GM12891 (cell line): ENCODE measurements at regions not wholly inside any gene's neighbourhood (a gene's known extent, or its start where the extent isn't known, plus 50 kb on each side); places are given as distances from the start of the nearest gene placed in this dataset.

ENCODE experiments used
- DNase-seq: peaks from one replicate; pipeline ENCODE4 v3.0.0; 2011; ENCODE audit warnings: low spot score; ENCODE audit not compliant: insufficient read length
- FAIRE-seq: peaks from 2 replicates; lab custom pipeline; 2011; peaks lifted over from hg19 to GRCh38; lab: Jason Lieb, UNC
- PAX5 ChIP-seq: IDR thresholded peaks from 2 replicates; pipeline ENCODE4 v1.6.1; 2011; ENCODE audit warnings: low read length, moderate library complexity, mild to moderate bottlenecking; ENCODE audit not compliant: insufficient read depth, severe bottlenecking
- POLR2A ChIP-seq: IDR thresholded peaks from 2 replicates; pipeline ENCODE4 v1.6.1; 2011; ENCODE audit warnings: low read depth, low read length, control low read depth
- POLR2AphosphoS5 ChIP-seq: IDR thresholded peaks from 2 replicates; pipeline ENCODE4 v1.6.1; 2011; ENCODE audit warnings: low read depth, low read length, control low read depth
- POU2F2 ChIP-seq: IDR thresholded peaks from 2 replicates; pipeline ENCODE4 v1.6.1; 2011; ENCODE audit warnings: low read depth, mild to moderate bottlenecking, control low read depth, low read length, moderate library complexity
- SPI1 ChIP-seq: IDR thresholded peaks from 2 replicates; pipeline ENCODE4 v1.6.1; 2011; ENCODE audit warnings: low read depth, low read length, control low read depth
- TAF1 ChIP-seq: IDR thresholded peaks from 2 replicates; pipeline ENCODE4 v1.6.1; 2011; ENCODE audit warnings: low read depth, low read length, control low read depth

- no peak for FAIRE-seq
- no peak for TF ChIP-seq POU2F2
- TF ChIP-seq PAX5: no peak
- TF ChIP-seq SPI1: no peak
- TF ChIP-seq POLR2AphosphoS5: no peak
- no peak for TF ChIP-seq POLR2A
- no peak for TF ChIP-seq TAF1
- DNase-seq: no peak
Observed at GRCh38 chr4:124519196-124519595, 193.3 kb downstream of the ANKRD50 start.

- FAIRE-seq: no peak
- no peak for DNase-seq
Observed at GRCh38 chr4:124523816-124524215, 188.7 kb downstream of the ANKRD50 start.

GRCh38 chr4:124525524-124525923, 187.0 kb downstream of the ANKRD50 start:
- no peak for FAIRE-seq

More at GRCh38 chr4:124523816-124524215, 188.7 kb downstream of the ANKRD50 start:
- TF ChIP-seq SPI1 (no peak), POU2F2 (no peak), PAX5 (no peak), TAF1 (no peak), POLR2A (no peak), POLR2AphosphoS5 (no peak)

DNA sequence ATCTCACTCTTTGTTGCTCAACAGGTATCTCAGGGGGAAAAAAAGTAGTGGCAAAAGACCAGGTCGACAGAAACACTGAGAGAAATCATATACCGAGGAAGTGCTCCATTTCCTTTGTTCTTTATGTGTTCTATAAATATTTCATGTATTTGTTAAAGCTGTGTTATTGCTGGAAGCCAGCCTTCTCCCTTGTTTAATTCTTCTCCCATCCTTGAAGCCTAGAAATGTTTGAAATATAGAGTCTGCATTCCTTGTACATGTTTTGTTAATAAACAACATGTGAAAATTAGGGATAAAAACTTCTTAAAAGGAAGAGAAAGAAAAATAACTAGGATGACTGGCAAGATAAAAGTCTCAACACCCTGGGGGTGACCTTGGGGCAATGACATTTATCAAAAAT, 186.2 kb downstream of the ANKRD50 start:
- DNase-seq: no peak
- TF ChIP-seq PAX5 (no peak), POU2F2 (no peak), POLR2AphosphoS5 (no peak)
- no peak for FAIRE-seq

More at GRCh38 chr4:124525524-124525923, 187.0 kb downstream of the ANKRD50 start:
- DNase-seq: no peak
- TF ChIP-seq POLR2AphosphoS5: no peak
- TF ChIP-seq PAX5: no peak
- TF ChIP-seq SPI1: no peak

DNA sequence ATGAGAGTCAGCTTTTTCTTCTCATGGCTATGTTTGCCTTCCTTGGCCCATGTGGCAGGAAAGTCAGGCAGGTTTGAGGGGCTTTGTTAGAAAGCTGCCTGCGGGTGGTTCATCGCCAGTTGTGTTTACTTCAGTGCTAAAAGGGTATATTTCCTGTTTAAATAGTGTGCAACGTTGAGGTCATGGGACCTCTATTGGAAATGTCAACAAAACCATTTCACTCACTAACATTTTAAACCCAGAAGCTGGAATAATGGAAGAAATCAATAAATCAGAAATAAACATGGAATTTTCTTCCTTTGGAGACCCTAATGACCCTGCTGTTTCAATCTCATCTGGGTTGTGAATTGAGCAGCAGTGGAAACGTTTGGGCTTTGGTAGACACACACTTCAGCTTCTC, 185.8 kb downstream of the ANKRD50 start:
- no peak for FAIRE-seq
- TF ChIP-seq PAX5 (no peak), TAF1 (no peak), POU2F2 (no peak), POLR2A (no peak), POLR2AphosphoS5 (no peak), SPI1 (no peak)
- DNase-seq: no peak

DNA sequence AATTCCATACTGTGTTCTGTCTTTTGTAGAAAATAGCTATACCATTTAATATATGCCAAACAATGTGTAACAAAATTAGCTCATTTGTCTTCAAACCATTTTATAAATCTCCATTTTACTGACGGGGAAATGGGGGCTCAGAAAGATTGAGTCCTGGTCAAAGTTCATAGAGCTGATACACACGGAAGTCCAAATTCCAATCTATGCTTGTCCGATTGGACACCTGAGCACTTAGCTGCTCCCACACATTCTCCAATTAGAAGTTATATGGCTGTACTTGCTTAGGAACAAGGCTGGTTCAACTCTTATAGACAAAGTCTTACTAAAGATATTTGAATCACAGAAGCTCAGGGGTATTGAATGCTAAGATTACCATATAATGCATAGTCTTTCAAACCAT, 185.2 kb downstream of the ANKRD50 start:
- FAIRE-seq (no peak), DNase-seq (no peak)
- TF ChIP-seq POLR2AphosphoS5 (no peak), POLR2A (no peak), POU2F2 (no peak), TAF1 (no peak), PAX5 (no peak), SPI1 (no peak)

- FAIRE-seq: no peak
- no peak for TF ChIP-seq TAF1
- TF ChIP-seq POLR2A: no peak
- no peak for TF ChIP-seq PAX5
- TF ChIP-seq POU2F2: no peak
- TF ChIP-seq POLR2AphosphoS5: no peak
- no peak for TF ChIP-seq SPI1
- no peak for DNase-seq
Observed at GRCh38 chr4:124529131-124529530, 183.4 kb downstream of the ANKRD50 start.

GRCh38 chr4:124530464-124531077, 182.0 kb downstream of the ANKRD50 start:
- no peak for FAIRE-seq
- TF ChIP-seq POLR2AphosphoS5 (no peak), POLR2A (no peak)
- DNase-seq: no peak

- DNase-seq: no peak
- no peak for FAIRE-seq
- no peak for TF ChIP-seq POLR2AphosphoS5
- TF ChIP-seq POU2F2: no peak
- TF ChIP-seq TAF1: no peak
- TF ChIP-seq PAX5: no peak
- no peak for TF ChIP-seq POLR2A
- no peak for TF ChIP-seq SPI1
Observed at GRCh38 chr4:124534131-124534530, 178.4 kb downstream of the ANKRD50 start.

GRCh38 chr4:124535003-124535402, 177.5 kb downstream of the ANKRD50 start:
- no peak for DNase-seq
- FAIRE-seq: no peak
- TF ChIP-seq SPI1 (no peak), TAF1 (no peak), POLR2AphosphoS5 (no peak), POLR2A (no peak), PAX5 (no peak), POU2F2 (no peak)
